Inflammatory macrophage treated with lipopolysaccharide for 1 hour (primary cell): ENCODE measurements at regions not wholly inside any gene's neighbourhood (a gene's known extent, or its start where the extent isn't known, plus 50 kb on each side); places are given as distances from the start of the nearest gene placed in this dataset.

ENCODE experiments used
- DNase-seq, 2 donors: peaks; one replicate each; pipeline ENCODE4 v3.0.0-alpha.2; 2020 to 2022

DNA sequence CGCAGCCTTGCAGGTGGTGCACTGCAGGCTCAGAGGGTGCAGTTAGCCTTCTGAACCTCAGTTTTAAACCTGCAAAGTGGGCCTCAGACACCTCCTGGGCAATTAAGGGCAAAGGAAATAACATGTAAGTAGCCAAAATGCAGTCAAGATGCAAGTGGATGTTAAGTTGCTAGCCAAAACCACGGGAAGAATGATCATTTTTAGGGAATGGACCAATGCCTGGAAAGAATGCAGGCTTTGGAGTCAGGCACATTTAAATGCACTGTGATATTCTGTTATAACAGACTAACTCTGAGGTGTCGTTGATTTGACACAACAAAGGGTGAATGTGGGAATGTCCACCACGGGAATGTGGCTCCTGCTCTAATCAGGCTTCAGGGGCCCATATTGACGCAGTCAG is 57.9 kb upstream of the PTGFRN start:
- DNase-seq: no peak

DNA sequence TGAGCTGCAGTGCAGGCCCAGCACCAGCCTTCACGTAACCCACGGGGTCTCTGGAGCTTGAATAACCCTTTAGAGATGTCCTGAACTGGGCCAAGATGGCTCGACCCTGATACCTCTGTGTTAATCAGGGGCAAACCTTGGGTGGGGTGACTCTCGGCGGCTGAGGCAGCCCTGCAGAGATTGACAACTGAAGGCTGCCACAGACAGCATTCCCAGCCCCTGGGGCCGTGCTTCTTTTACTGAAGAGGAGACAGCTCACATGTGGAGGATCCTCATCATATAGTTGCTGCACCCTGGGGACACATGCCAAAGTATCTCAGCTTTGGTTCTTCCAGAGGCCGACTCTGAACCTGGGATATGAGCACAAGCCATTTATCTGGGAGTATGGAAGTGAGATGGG is 57.3 kb upstream of the PTGFRN start:
- DNase-seq: no peak

DNA sequence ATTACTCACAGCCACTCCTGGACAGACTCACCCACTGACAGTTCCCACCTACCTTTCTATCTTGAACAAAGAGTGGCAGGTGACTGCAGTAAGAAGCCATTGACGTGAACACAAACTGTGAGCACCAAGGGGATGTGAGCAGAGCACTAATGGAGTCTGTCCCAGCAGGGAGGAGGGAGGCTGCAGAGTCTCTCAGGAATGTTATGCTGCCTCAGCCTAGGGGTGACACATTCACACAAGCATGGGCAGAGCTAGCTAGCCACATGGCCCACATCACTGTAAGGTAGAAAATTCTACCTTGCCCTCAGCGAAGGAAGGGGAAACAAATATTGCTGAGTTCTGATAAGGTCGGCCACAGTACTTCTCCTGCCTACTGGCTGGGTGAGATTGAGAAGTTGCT is 56.8 kb upstream of the PTGFRN start:
- DNase-seq: no peak

- DNase-seq: peak in 1 of 2 donors; percentile 41
These were observed 55.9 kb upstream of the PTGFRN start for GRCh38 chr1:116853680-116854402.

GRCh38 chr1:116854403-116854690 is 55.4 kb upstream of the PTGFRN start:
- no peak for DNase-seq

GRCh38 chr1:116854716-116855115 is 55.0 kb upstream of the PTGFRN start:
- DNase-seq: no peak

GRCh38 chr1:116855191-116855619 is 54.5 kb upstream of the PTGFRN start:
- no peak for DNase-seq

DNA sequence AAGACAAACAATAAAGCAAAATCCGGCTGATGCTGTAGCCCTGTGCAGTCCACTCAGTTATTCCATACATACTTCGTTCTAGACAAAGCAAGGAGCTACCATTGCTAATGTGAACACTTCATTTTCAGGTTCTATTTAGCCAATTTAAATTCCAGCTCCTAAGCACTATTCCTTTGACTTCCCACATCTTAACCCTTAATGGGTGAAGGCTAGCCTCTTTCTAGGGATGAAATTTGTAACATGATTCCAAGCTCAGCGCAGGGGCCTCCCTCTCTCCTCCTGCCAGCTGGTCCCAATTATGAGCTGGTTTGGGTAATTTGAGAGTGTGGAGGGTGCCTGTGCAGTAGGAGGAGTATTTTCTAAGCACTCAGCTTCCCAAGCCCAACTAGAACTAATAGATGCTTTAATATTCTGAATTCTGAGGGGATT is 53.9 kb upstream of the PTGFRN start:
- DNase-seq: no peak

DNA sequence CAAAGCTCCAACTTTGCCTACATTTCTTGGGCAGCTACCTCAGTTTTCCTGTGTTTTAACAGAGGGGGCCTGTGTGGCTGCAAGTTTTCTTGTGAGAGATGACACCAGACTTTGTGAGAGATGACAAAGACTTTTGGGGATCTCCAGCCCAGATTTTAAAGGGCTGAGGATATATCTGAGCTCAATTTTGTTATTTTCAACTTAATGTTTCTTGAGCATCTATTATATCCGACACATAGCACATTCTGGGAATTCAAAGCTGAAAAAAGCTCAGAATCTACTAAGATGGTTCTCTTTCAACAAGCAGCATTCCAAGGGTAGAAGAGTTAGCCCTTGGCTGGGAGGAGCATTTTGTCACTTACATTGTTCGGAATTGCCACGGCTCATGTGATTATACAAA is 53.4 kb upstream of the PTGFRN start:
- DNase-seq: no peak

GRCh38 chr1:116857092-116857491 is 52.6 kb upstream of the PTGFRN start:
- no peak for DNase-seq
